Endothelial cell of umbilical vein (primary cell): ENCODE measurements at regions not wholly inside any gene's neighbourhood (a gene's known extent, or its start where the extent isn't known, plus 50 kb on each side); places are given as distances from the start of the nearest gene placed in this dataset.

Experiments
- BruUV-seq: library from RNA; stranded (reverse); fragments of 400-500 nt; replicated peaks from 2 replicates; lab custom pipeline; 2021; lab: Mats Ljungman, UMichigan
- CTCF ChIA-PET: fragments of 300-600, 350-600 bp; sonication (Branson Sonifier 250); formaldehyde crosslinking; loops from one replicate; lab custom pipeline; 2021; ENCODE audit warnings: antibody characterized with exemption, inconsistent platforms; lab: Charles Lee
- POLR2A ChIA-PET: fragments of 300-600, 350-600 bp; sonication (Branson Sonifier 250); formaldehyde crosslinking; loops from one replicate; lab custom pipeline; 2021; ENCODE audit warnings: antibody characterized with exemption, inconsistent platforms; lab: Charles Lee
- DNase-seq: peaks from one replicate; pipeline ENCODE4 v3.0.0-alpha.2; 2011; ENCODE audit warnings: low read depth, low spot score
- FAIRE-seq: peaks from 2 replicates; lab custom pipeline; 2011; peaks lifted over from hg19 to GRCh38; lab: Jason Lieb, UNC
- H2AFZ ChIP-seq: 2 replicates; pipeline ENCODE4 v1.6.0; 2012; ENCODE audit warnings: low read depth, low read length, control low read depth, inconsistent platforms
- H3K27ac ChIP-seq: 2 replicates; pipeline ENCODE4 v1.5.1; 2011; ENCODE audit warnings: low read depth, mild to moderate bottlenecking, control low read depth, low read length, moderate library complexity; ENCODE audit not compliant: insufficient read depth
- H3K27me3 ChIP-seq, 2 experiments: 2 replicates each; pipeline versions ENCODE4 v1.6.0 to v1.6.1; 2011; ENCODE audit warnings: low read length in 2 of 2, mixed read lengths in 1 of 2; ENCODE audit not compliant: control insufficient read depth in 2 of 2, insufficient read depth in 2 of 2
- H3K36me3 ChIP-seq, 2 experiments: 2 replicates in 1 of 2; 3 replicates in 1 of 2; pipeline ENCODE4 v1.5.1; 2011; ENCODE audit warnings: low read length in 2 of 2, mild to moderate bottlenecking in 1 of 2, moderate library complexity in 1 of 2; ENCODE audit not compliant: control insufficient read depth in 2 of 2, insufficient read depth in 2 of 2; ENCODE audit errors: extremely low read depth in 1 of 2
- H3K4me1 ChIP-seq: 3 replicates; pipeline ENCODE4 v1.5.1; 2011; ENCODE audit warnings: mild to moderate bottlenecking, low read length; ENCODE audit not compliant: control insufficient read depth, insufficient read depth; ENCODE audit errors: extremely low read depth
- H3K4me2 ChIP-seq: 2 replicates; pipeline ENCODE4 v1.6.1; 2011; ENCODE audit warnings: low read length, control low read depth, mixed read lengths; ENCODE audit not compliant: insufficient read depth
- H3K4me3 ChIP-seq, 3 experiments: fragments of 200-600 bp in 1 of 3; sonication (generic), shearing (Covaris generic) in 1 of 3; replicated peaks in 1 of 3; 2 replicates each; pipeline ENCODE4 v1.5.1; 2011 to 2016; ENCODE audit warnings: control low read depth in 3 of 3, low read length in 3 of 3, mild to moderate bottlenecking in 2 of 3, inconsistent platforms in 1 of 3, low read depth in 1 of 3, moderate library complexity in 1 of 3; ENCODE audit not compliant: insufficient read depth in 1 of 3
- H3K79me2 ChIP-seq: 2 replicates; pipeline ENCODE4 v1.6.0; 2012; ENCODE audit warnings: low read length, inconsistent platforms; ENCODE audit not compliant: control insufficient read depth, insufficient read depth
- H3K9ac ChIP-seq: replicated peaks from 2 replicates; pipeline ENCODE3; 2011; ENCODE audit warnings: low read length, control low read depth; ENCODE audit not compliant: insufficient read depth; ENCODE audit errors: extremely low read depth
- H3K9me1 ChIP-seq: replicated peaks from 3 replicates; pipeline ENCODE4 v1.6.0; 2011; ENCODE audit warnings: mild to moderate bottlenecking, low read length; ENCODE audit not compliant: control insufficient read depth, insufficient read depth; ENCODE audit errors: extremely low read depth
- H3K9me3 ChIP-seq: replicated peaks from 2 replicates; pipeline ENCODE4 v1.5.1; 2012; ENCODE audit warnings: low read length, inconsistent platforms; ENCODE audit not compliant: control insufficient read depth, insufficient read depth
- H4K20me1 ChIP-seq: replicated peaks from 2 replicates; pipeline ENCODE3; 2011; ENCODE audit warnings: mild to moderate bottlenecking, low read length; ENCODE audit not compliant: control insufficient read depth, insufficient read depth; ENCODE audit errors: extremely low read depth
- CTCF ChIP-seq, 2 donors: IDR thresholded peaks; 1 replicate in 1 of 2; 2 replicates in 1 of 2; pipeline ENCODE4 v1.5.1; 2011; ENCODE audit warnings: low read length in 2 of 2, mild to moderate bottlenecking in 2 of 2, moderate library complexity in 2 of 2, control low read depth in 1 of 2, inconsistent platforms in 1 of 2, low read depth in 1 of 2; ENCODE audit not compliant: insufficient read depth in 1 of 2; ENCODE audit errors: extremely low read depth in 1 of 2
- EZH2 ChIP-seq: IDR thresholded peaks from 2 replicates; pipeline ENCODE4 v1.6.1; 2012; ENCODE audit warnings: borderline replicate concordance, low read depth, mild to moderate bottlenecking, moderate library complexity, low read length, inconsistent platforms; ENCODE audit not compliant: severe bottlenecking
- FOS ChIP-seq: IDR thresholded peaks from 2 replicates; pipeline ENCODE4 v1.6.1; 2011; ENCODE audit warnings: mild to moderate bottlenecking, low read length, moderate library complexity, borderline replicate concordance; ENCODE audit not compliant: insufficient read depth
- GATA2 ChIP-seq: IDR thresholded peaks from 2 replicates; pipeline ENCODE4 v1.7.0; 2011; ENCODE audit warnings: low read depth, mild to moderate bottlenecking, moderate library complexity, mixed read lengths, low read length; ENCODE audit not compliant: insufficient read length, insufficient read depth
- MAX ChIP-seq: IDR thresholded peaks from 2 replicates; pipeline ENCODE4 v1.6.1; 2011; ENCODE audit not compliant: insufficient read depth, insufficient read length
- MYC ChIP-seq: IDR thresholded peaks from one replicate; pipeline ENCODE4 v1.6.1; 2011; ENCODE audit warnings: mild to moderate bottlenecking, low read depth, low read length
- POLR2A ChIP-seq: IDR thresholded peaks from 2 replicates; pipeline ENCODE4 v1.6.1; 2012; ENCODE audit warnings: low read depth, mild to moderate bottlenecking, control low read depth, low read length
- dilution Hi-C: fragments of 300-500 bp; cut with MboI; formaldehyde crosslinking; loops from one replicate; pipeline ENCODE4 v1.15.0; 2019; ENCODE audit warnings: low sequenced_read_pairs; ENCODE audit not compliant: extremely low pct_ligation_motif_present
- intact Hi-C: fragments of 100-400 bp; cut with micrococcal nuclease; formaldehyde crosslinking; loops from one replicate; pipeline ENCODE4 v1.10.0; 2022

GRCh38 chr1:188723332-188724020, 1754.2 kb downstream of the BRINP3 start:
- H3K4me1 ChIP-seq, result peaks cover 11% of the 10 kb centered on the region
- no peaks in the 10 kb centered on the region for H3K27me3 ChIP-seq
- ChIA-PET POLR2A (no interaction called here), CTCF (interaction anchor here (1.3 kb wide), 1 partner anchor 9 kb away, joined by 3 read pairs; no protein-coding TSS in a partner anchor)
- H4K20me1 ChIP-seq, result no peaks in the 10 kb centered on the region
- peak overlapping the region; percentile 31 for H3K9ac ChIP-seq
- H3K4me3 ChIP-seq, result no peak overlapping the region
- no peak for TF ChIP-seq GATA2
- no peak for TF ChIP-seq POLR2A
- no peak for TF ChIP-seq MAX
- no peak for TF ChIP-seq CTCF (IDR thresholded peaks at IDR 0.05; ENCODE audit: extremely low read depth in 1 of 2, insufficient read depth in 1 of 2, low read depth in 1 of 2, low read length in 2 of 2)
- TF ChIP-seq FOS, result peak; percentile 44
- TF ChIP-seq EZH2, result no peak
- no peak for TF ChIP-seq MYC
- no peaks in the 10 kb centered on the region for H3K79me2 ChIP-seq
- DNase-seq (peak; percentile 57), FAIRE-seq (no peak)
- intact Hi-C loops (loop anchor here (1.0 kb wide), 1 partner anchor 17 kb away; no protein-coding TSS in a partner anchor), dilution Hi-C loops (no loop called here)
- BruUV-seq, result no TSS peak
- H2AFZ ChIP-seq, result peak overlapping the region; percentile 24
- H3K27ac ChIP-seq, result peak overlapping the region; percentile 53
- peak overlapping the region; percentile 24 for H3K4me2 ChIP-seq
- H3K36me3 ChIP-seq, result no peaks in the 10 kb centered on the region
- H3K9me3 ChIP-seq, result no peaks in the 10 kb centered on the region
- H3K9me1 ChIP-seq, result no peaks in the 10 kb centered on the region
